ENCODE measurements at regions not wholly inside any gene's neighbourhood (a gene's known extent, or its start where the extent isn't known, plus 50 kb on each side); places are given as distances from the start of the nearest gene placed in this dataset.

- TF ChIP-seq HSF1 (IDR thresholded peaks at IDR 0.05; ENCODE audit: low read depth, low read length) (no peak), MXI1 (IDR thresholded peaks at IDR 0.05; ENCODE audit: low read depth, low read length) (no peak), E2F4 (IDR thresholded peaks at IDR 0.05; ENCODE audit: low read depth, low read length) (no peak)
- no TSS peak for BruUV-seq (replicated peaks)
- no peak overlapping the region for H3K4me3 ChIP-seq
- SMC1A ChIA-PET (ENCODE audit: uncharacterized antibody, unreplicated experiment): interaction anchor here (1.6 to 9.7 kb wide), 2 partner anchors 413 to 608 kb away, joined by 4 to 288 read pairs; partner anchors contain the start of gene FUT8
- 25% methylated on average over 6 of the region's 6 CpGs for WGBS (ENCODE audit: insufficient coverage, insufficient replicate concordance, low lambda C conversion rate, missing lambda C conversion rate)
- in situ Hi-C loops (cut with MboI): loop anchor here (10.0 kb wide), 1 partner anchor 603 kb away; no protein-coding TSS in a partner anchor
- intact Hi-C loops (cut with micrococcal nuclease; ENCODE audit: unreplicated experiment): loop anchor here (10.0 kb wide), 2 partner anchors 193 to 543 kb away; no protein-coding TSS in a partner anchor
- no peak overlapping the region for H3K27ac ChIP-seq (ENCODE audit: control insufficient read depth, insufficient read depth)
- H3K4me1 ChIP-seq (ENCODE audit: control insufficient read depth, insufficient read depth, low read length): no peaks in the 10 kb centered on the region
- no peaks in the 10 kb centered on the region for H3K79me2 ChIP-seq (ENCODE audit: control insufficient read depth, insufficient read depth, low read length)
- no peaks in the 10 kb centered on the region for H3K36me3 ChIP-seq (ENCODE audit: control insufficient read depth in 2 of 2, insufficient read depth in 2 of 2, low read length in 1 of 2)
- ATAC-seq: no peak
- no peak for FAIRE-seq
- H3K27me3 ChIP-seq (replicated peaks in 1 of 2; ENCODE audit: control insufficient read depth in 2 of 2, insufficient read depth in 2 of 2, low read length in 1 of 2): peaks cover 1 to 8% of the 10 kb centered on the region in 2 experiments; a peak in 3 of 4 replicates
- no peaks in the 10 kb centered on the region for H3K9me3 ChIP-seq (replicated peaks; ENCODE audit: control insufficient read depth, insufficient read depth, low read length)
- CTCF ChIA-PET: interaction anchor here (10.8 kb wide), 1 partner anchor 413 kb away, joined by 323 read pairs; the partner anchor contains the start of gene FUT8
- H3K9ac ChIP-seq (ENCODE audit: control insufficient read depth, insufficient read depth, low read length): no peak overlapping the region
- H2AFZ ChIP-seq (ENCODE audit: control insufficient read depth, low read depth, low read length): no peak overlapping the region
- RAD21 ChIA-PET (ENCODE audit: unreplicated experiment): interaction anchor here (6.9 kb wide), 1 partner anchor 413 kb away, joined by 287 read pairs; the partner anchor contains the start of gene FUT8
- H3K4me2 ChIP-seq (ENCODE audit: control insufficient read depth, insufficient read depth): no peak overlapping the region
- no peaks in the 10 kb centered on the region for H4K20me1 ChIP-seq (ENCODE audit: control insufficient read depth, insufficient read depth)
- POLR2A ChIA-PET: no interaction called here
- DNase-seq (ENCODE audit: low read depth, low spot score): no peak
Observed at GRCh38 chr14:65827520-65827919, 415.0 kb downstream of the FUT8 start.

Data from GM12878 (cell line).